ENCODE measurements at regions not wholly inside any gene's neighbourhood (a gene's known extent, or its start where the extent isn't known, plus 50 kb on each side); places are given as distances from the start of the nearest gene placed in this dataset.

GRCh38 chrX:137431693-137432488 lies 134.0 kb upstream of the ZIC3 start:
- no peak for DNase-seq
- H3K9me3 ChIP-seq (ENCODE audit: severe bottlenecking), result peaks cover 12% of the 10 kb centered on the region
- no peak for TF ChIP-seq CTCF (IDR thresholded peaks at IDR 0.05; ENCODE audit: low read depth, low read length)
- H3K4me3 ChIP-seq (ENCODE audit: low read depth, low read length), result no peak overlapping the region
- H3K36me3 ChIP-seq, result no peaks in the 10 kb centered on the region
- peaks cover 46% of the 10 kb centered on the region for H3K27me3 ChIP-seq (ENCODE audit: insufficient read depth, low read depth, severe bottlenecking)
- no peak overlapping the region for H3K27ac ChIP-seq

- no peak for DNase-seq
- peaks cover 47% of the 10 kb centered on the region for H3K27me3 ChIP-seq (ENCODE audit: insufficient read depth, low read depth, severe bottlenecking)
- H3K36me3 ChIP-seq, result no peaks in the 10 kb centered on the region
- no peak overlapping the region for H3K27ac ChIP-seq
- no peak overlapping the region for H3K4me3 ChIP-seq (ENCODE audit: low read depth, low read length)
- H3K9me3 ChIP-seq (ENCODE audit: severe bottlenecking), result peaks cover 12% of the 10 kb centered on the region
- no peak for TF ChIP-seq CTCF (IDR thresholded peaks at IDR 0.05; ENCODE audit: low read depth, low read length)
These were observed 134.9 kb upstream of the ZIC3 start for GRCh38 chrX:137430984-137431475.

DNA sequence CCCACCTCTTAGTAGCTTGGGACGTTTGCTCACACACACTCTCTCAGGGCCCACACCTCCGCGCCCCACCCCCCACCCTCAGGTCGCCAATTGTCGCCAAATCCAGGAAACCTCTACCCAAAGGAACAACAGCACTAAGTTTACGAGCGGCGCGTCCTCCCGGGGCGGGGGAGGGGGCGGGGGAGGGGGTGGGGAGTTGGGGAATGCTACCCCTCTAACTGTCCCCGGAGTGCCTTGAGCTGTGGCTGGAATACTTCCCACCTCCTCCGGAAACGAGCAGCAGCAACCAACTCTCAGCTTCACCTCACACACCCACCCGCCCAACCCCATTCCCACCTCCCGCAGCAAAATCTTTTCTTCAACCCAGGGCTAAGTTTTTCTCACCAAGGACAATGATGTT lies 135.6 kb upstream of the ZIC3 start:
- Histone ChIP-seq H3K9me3 (ENCODE audit: severe bottlenecking) (peaks cover 12% of the 10 kb centered on the region), H3K27me3 (ENCODE audit: insufficient read depth, low read depth, severe bottlenecking) (peaks cover 54% of the 10 kb centered on the region), H3K27ac (no peak overlapping the region), H3K36me3 (no peaks in the 10 kb centered on the region), H3K4me3 (ENCODE audit: low read depth, low read length) (no peak overlapping the region)
- TF ChIP-seq CTCF (IDR thresholded peaks at IDR 0.05; ENCODE audit: low read depth, low read length), result no peak
- no peak for DNase-seq

- Histone ChIP-seq H3K4me3 (ENCODE audit: low read depth, low read length) (no peak overlapping the region), H3K27ac (no peak overlapping the region), H3K27me3 (ENCODE audit: insufficient read depth, low read depth, severe bottlenecking) (peaks cover 61% of the 10 kb centered on the region), H3K9me3 (ENCODE audit: severe bottlenecking) (peaks cover 12% of the 10 kb centered on the region), H3K36me3 (no peaks in the 10 kb centered on the region)
- TF ChIP-seq CTCF (IDR thresholded peaks at IDR 0.05; ENCODE audit: low read depth, low read length), result no peak
- no peak for DNase-seq
These were observed 136.9 kb upstream of the ZIC3 start for GRCh38 chrX:137428766-137429591.

DNA sequence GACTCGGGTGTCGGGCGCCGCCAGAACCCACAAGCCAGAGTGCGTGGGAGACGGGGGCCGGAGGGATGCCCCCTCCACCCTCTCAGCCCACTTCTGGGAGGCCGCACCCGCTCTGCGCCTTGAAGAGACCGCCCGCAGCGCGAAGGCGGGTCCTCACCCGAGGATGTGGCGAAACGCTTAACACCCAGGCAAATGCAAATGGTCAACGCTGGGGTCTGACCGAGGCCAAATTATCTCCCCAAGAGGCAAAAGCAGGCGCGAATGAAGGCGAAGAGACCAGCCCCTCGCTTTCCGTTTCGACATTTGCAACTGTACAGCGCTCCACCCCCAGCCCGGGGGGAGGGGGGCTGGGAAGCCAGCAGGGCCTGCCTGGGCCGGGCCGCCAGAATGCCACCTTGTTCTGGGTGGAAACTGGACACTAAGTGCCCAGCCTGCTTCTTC lies 137.7 kb upstream of the ZIC3 start:
- H3K9me3 ChIP-seq (ENCODE audit: severe bottlenecking), result peaks cover 12% of the 10 kb centered on the region
- H3K27ac ChIP-seq, result no peak overlapping the region
- H3K27me3 ChIP-seq (ENCODE audit: insufficient read depth, low read depth, severe bottlenecking), result peaks cover 62% of the 10 kb centered on the region
- no peak overlapping the region for H3K4me3 ChIP-seq (ENCODE audit: low read depth, low read length)
- no peaks in the 10 kb centered on the region for H3K36me3 ChIP-seq
- no peak for DNase-seq
- TF ChIP-seq CTCF (IDR thresholded peaks at IDR 0.05; ENCODE audit: low read depth, low read length), result no peak

Data from WERI-Rb-1 (cell line).